OCI-LY7 (cell line): ENCODE measurements at regions not wholly inside any gene's neighbourhood (a gene's known extent, or its start where the extent isn't known, plus 50 kb on each side); places are given as distances from the start of the nearest gene placed in this dataset.

Experiments
- BruUV-seq: library from RNA; stranded (reverse); fragments of 400-500 nt; replicated peaks from 2 replicates; lab custom pipeline; 2021; lab: Mats Ljungman, UMichigan
- CTCF ChIA-PET: fragments of 300-600 bp; sonication (Branson Sonifier 250); formaldehyde crosslinking; loops from one replicate; lab custom pipeline; 2022; ENCODE audit warnings: antibody characterized with exemption; ENCODE audit not compliant: unreplicated experiment; lab: Charles Lee
- POLR2A ChIA-PET: fragments of 300-600 bp; sonication (Branson Sonifier 250); formaldehyde crosslinking; loops from one replicate; lab custom pipeline; 2022; ENCODE audit warnings: antibody characterized with exemption; lab: Charles Lee
- DNase-seq: peaks from one replicate; pipeline ENCODE4 v3.0.0-alpha.2; 2015; ENCODE audit warnings: low spot score
- H2AFZ ChIP-seq: fragments of 200-600 bp; sonication (generic), shearing (Covaris generic); 2 replicates; pipeline ENCODE4 v1.6.1; 2014; ENCODE audit warnings: mild to moderate bottlenecking, antibody characterized with exemption, low read length, moderate library complexity
- H3K27ac ChIP-seq: fragments of 200-600 bp; sonication (generic); 2 replicates; pipeline ENCODE4 v1.5.1; 2014; ENCODE audit warnings: mixed run types, low read depth, mild to moderate bottlenecking, moderate library complexity, low read length, inconsistent platforms; ENCODE audit not compliant: poor library complexity, severe bottlenecking
- H3K36me3 ChIP-seq: fragments of 200-600 bp; sonication (generic); 2 replicates; pipeline ENCODE4 v1.6.1; 2014; ENCODE audit warnings: mild to moderate bottlenecking, antibody characterized with exemption, low read length, moderate library complexity, mixed read lengths; ENCODE audit not compliant: insufficient read depth
- H3K4me1 ChIP-seq: fragments of 200-600 bp; sonication (generic); 2 replicates; pipeline ENCODE4 v1.5.1; 2014; ENCODE audit warnings: mild to moderate bottlenecking, low read length; ENCODE audit not compliant: insufficient read depth, poor library complexity, severe bottlenecking
- H3K4me2 ChIP-seq: fragments of 200-600 bp; sonication (generic); 2 replicates; pipeline ENCODE4 v1.6.1; 2014; ENCODE audit warnings: mild to moderate bottlenecking, low read length
- H3K4me3 ChIP-seq: fragments of 200-600 bp; sonication (generic); 2 replicates; pipeline ENCODE4 v1.5.1; 2014; ENCODE audit warnings: mild to moderate bottlenecking, low read depth, low read length; ENCODE audit not compliant: poor library complexity, severe bottlenecking
- H3K79me2 ChIP-seq: fragments of 200-600 bp; sonication (generic); 2 replicates; pipeline ENCODE4 v1.6.1; 2016; ENCODE audit warnings: low read depth, mild to moderate bottlenecking, low read length, moderate library complexity, mixed read lengths; ENCODE audit not compliant: insufficient read depth
- H3K9me2 ChIP-seq: fragments of 200-600 bp; sonication (generic); 2 replicates; pipeline ENCODE4 v1.6.1; 2016; ENCODE audit warnings: mild to moderate bottlenecking, low read length, mixed read lengths; ENCODE audit not compliant: insufficient read depth
- H3K9me3 ChIP-seq: fragments of 200-600 bp; sonication (generic); 2 replicates; pipeline ENCODE4 v1.6.1; 2014; ENCODE audit warnings: mild to moderate bottlenecking, mixed run types, low read length, mixed read lengths
- H4K20me1 ChIP-seq: fragments of 200-600 bp; sonication (generic); 2 replicates; pipeline ENCODE4 v1.6.1; 2014; ENCODE audit warnings: mild to moderate bottlenecking, antibody characterized with exemption, low read length, moderate library complexity, mixed read lengths; ENCODE audit not compliant: insufficient read depth
- CTCF ChIP-seq: fragments of 200-600 bp; sonication (generic); conservative IDR thresholded peaks from 2 replicates; pipeline ENCODE4 v1.5.1; 2014; ENCODE audit warnings: mild to moderate bottlenecking, antibody characterized with exemption, low read length, moderate library complexity, mixed read lengths
- EZH2phosphoT487 ChIP-seq: fragments of 200-600 bp; sonication (generic); IDR thresholded peaks from 2 replicates; pipeline ENCODE4 v1.6.1; 2018; ENCODE audit warnings: low read depth, borderline replicate concordance, mild to moderate bottlenecking, mixed run types, antibody characterized with exemption, low read length, moderate library complexity, mixed read lengths
- intact Hi-C: fragments of 100-400 bp; cut with micrococcal nuclease; formaldehyde crosslinking; loops from one replicate; pipeline ENCODE4 v1.10.0; 2022; ENCODE audit not compliant: unreplicated experiment

DNA sequence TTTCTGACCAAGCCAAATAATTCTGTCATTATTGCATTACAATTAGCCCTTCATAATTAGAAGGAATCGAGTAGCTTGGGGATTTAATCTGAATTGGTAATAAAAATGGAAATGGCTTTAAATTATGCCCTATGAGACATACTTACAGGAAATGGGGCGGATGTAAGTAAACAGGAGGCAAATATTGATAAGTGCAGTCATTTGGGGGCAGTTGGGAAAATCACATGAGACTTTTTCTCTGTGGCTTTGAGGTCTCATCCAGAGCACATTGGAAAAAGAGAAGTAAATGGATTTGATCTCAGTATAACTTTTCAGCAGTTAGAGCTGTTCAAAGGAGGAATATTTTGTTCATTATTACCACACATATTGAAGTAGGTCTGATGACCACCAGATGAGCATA, 307.8 kb upstream of the POM121L12 start:
- Histone ChIP-seq H3K4me2 (no peak overlapping the region), H3K27ac (no peak overlapping the region), H4K20me1 (no peaks in the 10 kb centered on the region), H3K36me3 (no peaks in the 10 kb centered on the region), H3K9me2 (no peaks in the 10 kb centered on the region), H3K4me3 (no peak overlapping the region), H3K4me1 (no peaks in the 10 kb centered on the region), H3K9me3 (no peaks in the 10 kb centered on the region), H3K79me2 (no peaks in the 10 kb centered on the region), H2AFZ (no peak overlapping the region)
- ChIA-PET POLR2A (no interaction called here), CTCF (no interaction called here)
- intact Hi-C loops = no loop called here
- BruUV-seq = no TSS peak
- DNase-seq = no peak
- no peak for TF ChIP-seq EZH2phosphoT487
- TF ChIP-seq CTCF = no peak

DNA sequence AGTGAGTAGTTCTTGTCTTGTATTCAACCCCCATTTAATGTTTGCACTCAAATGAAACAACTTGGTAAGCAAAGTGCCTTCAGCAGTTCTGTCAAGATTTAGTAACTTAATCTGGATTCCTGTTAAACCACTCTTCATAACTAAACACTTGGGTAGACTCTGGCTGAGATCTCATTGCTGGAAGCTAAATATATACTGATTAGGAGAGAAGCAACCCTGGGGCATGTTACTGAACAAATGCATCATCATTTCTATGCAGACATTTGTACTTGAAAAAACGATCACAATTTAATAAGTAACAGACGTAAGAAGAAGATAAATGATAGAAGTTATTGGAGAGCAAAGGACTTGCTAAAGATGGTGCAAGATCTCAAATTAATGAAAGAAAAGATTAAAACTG, 308.4 kb upstream of the POM121L12 start:
- Histone ChIP-seq H3K4me2 (no peak overlapping the region), H4K20me1 (no peaks in the 10 kb centered on the region), H3K36me3 (no peaks in the 10 kb centered on the region), H3K79me2 (no peaks in the 10 kb centered on the region), H3K4me3 (no peak overlapping the region), H3K9me2 (no peaks in the 10 kb centered on the region), H3K27ac (no peak overlapping the region), H2AFZ (no peak overlapping the region), H3K9me3 (no peaks in the 10 kb centered on the region), H3K4me1 (no peaks in the 10 kb centered on the region)
- POLR2A ChIA-PET = no interaction called here
- CTCF ChIA-PET = no interaction called here
- no TSS peak for BruUV-seq
- TF ChIP-seq EZH2phosphoT487 = no peak
- TF ChIP-seq CTCF = no peak
- no peak for DNase-seq
- intact Hi-C loops = no loop called here

DNA sequence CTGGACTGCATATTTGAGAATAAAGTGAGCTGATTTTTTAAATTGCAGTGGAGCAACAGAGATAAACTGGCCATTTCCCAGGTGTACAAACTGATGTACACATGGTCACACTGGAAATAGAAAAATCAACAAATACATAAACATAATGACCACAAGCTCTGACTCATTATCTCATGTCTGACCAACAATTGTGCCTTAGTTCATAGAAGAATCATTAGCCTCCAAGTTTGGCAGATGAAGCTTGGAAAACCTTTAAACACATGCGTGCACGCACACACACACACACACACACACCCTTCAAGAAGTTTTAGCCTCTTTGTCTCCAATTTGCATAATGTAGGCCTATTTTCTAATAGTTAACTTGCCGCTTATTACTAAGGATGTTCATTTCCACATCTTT, 308.9 kb upstream of the POM121L12 start:
- TF ChIP-seq CTCF (no peak), EZH2phosphoT487 (no peak)
- H3K79me2 ChIP-seq = no peaks in the 10 kb centered on the region
- no peaks in the 10 kb centered on the region for H3K9me3 ChIP-seq
- DNase-seq = no peak
- H3K9me2 ChIP-seq = no peaks in the 10 kb centered on the region
- no peaks in the 10 kb centered on the region for H3K36me3 ChIP-seq
- H3K4me3 ChIP-seq = no peak overlapping the region
- ChIA-PET POLR2A (no interaction called here), CTCF (no interaction called here)
- intact Hi-C loops = no loop called here
- no TSS peak for BruUV-seq
- no peaks in the 10 kb centered on the region for H3K4me1 ChIP-seq
- H3K4me2 ChIP-seq = no peak overlapping the region
- no peak overlapping the region for H2AFZ ChIP-seq
- H4K20me1 ChIP-seq = no peaks in the 10 kb centered on the region
- no peak overlapping the region for H3K27ac ChIP-seq
